HG03066 (cell line): ENCODE measurements at regions not wholly inside any gene's neighbourhood (a gene's known extent, or its start where the extent isn't known, plus 50 kb on each side); places are given as distances from the start of the nearest gene placed in this dataset.
"Not testable (repeated sequence)": the region's sequence is repeated elsewhere in the genome, so short reads cannot be mapped to it uniquely, and the experiment has no call there.

Source experiments
- ATAC-seq: cut with Tn5 transposase; IDR thresholded peaks from one replicate; pipeline ENCODE4 v1.9.1; 2021; ENCODE audit warnings: low read depth; ENCODE audit not compliant: unreplicated experiment

DNA sequence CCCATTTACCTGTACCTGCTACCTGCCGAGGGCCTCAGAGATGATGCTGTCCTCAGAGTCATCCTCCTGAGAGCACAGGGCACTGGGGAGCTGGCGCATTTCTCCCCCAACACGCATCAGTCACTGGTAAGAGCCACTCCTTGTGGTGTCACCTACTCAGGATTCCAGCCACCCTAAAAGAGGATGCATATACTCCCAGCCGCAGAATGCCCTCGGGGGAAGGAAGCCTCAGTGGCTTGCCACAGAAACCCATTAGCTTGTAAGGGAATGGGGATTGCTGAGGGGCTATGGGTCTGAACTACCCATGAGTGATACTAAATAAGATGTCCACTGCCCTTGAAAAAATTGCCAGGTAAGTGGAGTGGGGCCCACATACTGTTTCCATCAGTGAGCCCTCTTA, 279.2 kb downstream of the WDR11 start:
- no peak for ATAC-seq

DNA sequence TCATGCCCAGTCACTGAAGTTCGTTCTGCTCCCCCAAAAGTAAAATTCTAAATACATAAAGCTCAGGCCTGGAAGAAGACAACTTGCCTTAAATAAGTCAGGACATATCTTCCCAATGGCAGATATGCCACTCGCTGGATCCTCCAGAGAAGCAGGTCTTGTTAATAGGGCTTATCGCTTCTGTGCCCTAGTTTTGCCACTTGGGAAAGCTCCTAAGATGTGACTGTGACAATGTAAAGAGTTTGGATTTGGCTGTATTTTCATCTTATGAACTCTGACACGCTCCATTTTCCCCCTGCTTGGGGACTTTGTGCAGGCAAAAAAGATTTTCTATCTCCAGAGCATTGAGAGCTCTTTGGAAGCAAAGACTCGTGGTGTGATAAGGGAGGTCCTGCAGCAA, 279.9 kb downstream of the WDR11 start:
- ATAC-seq, result no peak

DNA sequence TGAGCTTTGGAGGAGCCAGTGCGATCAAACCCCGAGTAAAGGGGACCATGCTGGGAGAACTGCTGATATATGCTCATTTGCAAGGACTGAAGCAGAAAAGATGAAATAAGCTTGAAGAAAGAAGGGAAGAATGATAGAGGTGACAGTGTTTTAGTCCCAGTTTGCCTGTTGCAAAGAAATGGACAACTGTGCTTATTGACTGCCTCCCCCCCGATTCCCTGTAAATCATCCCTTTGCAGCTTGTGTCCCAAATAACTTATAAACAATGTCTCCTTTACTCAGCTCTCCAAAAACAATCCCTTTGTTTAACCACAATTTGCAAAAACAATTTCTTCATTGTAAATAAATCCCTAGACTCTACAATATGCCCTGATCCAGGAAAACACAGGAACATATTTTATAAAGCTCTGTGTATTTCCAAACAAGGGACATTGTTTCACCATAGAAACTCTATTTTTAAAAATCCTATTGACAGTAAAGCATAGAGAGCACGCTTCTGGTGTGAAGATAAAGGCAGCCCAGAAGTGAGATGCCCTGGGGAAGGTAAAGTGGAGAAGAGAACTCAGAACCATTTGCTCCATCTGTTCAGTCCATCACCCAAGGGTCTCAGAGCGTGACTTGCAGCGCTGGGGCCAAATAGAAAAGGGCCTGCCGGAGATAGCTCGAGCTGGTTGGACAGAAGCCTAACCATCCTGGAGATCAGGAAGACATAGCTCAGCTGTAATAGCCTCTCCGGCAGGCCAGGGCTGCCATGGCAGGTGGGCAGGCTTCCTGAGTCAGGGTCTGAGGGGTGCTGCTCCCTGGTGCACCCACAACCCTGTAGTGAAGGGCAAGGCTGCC, 280.5 kb downstream of the WDR11 start:
- no peak for ATAC-seq

DNA sequence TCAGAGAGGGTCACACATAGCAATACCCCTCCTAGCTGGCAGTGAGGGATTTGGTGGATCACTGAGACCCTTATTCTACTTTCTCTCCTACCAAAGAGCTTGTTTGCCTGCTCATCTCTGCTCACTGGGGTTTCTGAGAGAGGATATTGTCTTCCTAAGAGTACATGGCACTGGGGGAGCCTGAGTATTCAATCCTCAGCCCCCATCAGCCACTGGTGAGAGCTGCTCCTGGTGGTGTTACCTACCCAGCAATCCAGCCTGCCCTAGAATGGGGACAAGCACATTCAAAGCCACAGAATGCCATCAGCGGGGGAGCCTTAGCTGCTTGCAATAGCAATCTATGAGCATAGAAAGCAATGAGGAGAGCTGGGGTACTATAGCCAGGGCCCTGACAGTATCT, 281.1 kb downstream of the WDR11 start:
- no peak for ATAC-seq

DNA sequence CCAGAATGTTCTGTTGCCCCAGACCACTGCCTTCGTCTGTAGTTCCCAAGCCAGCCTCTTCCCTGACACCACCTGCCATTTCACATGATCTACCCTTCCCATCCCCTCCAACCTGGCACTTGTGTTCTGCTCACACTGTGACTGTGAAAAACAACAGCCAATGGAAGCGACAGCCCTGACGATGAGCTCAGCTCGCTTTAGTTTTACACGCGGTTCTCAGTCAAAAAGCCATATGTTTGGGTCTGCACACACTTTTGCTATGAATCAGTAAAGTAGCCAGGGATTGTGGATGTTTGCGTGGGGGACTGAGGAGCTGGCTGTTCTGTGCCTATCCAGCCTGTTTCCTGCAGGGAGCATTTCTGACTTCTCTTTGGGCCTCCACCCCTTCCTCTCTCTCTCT, 282.7 kb downstream of the WDR11 start:
- ATAC-seq, result no peak

DNA sequence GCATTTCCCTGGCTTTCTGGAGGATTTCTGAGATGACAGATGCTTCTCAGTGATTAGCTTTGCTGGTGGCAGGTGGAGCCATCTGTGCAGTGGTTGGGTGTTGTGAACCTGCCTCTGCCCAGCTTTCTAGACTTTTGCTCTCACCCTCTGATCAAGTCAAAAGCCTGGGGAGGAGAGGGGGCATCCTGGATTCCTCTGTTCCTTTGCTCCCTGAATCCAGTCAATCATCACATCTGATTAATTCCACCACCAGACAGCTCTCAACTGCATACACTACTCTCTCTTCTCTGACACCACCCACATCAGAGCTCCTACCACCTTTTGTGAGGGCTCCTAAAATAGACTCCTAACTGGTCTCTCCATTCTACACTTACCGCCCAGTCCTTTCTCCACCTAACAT, 283.5 kb downstream of the WDR11 start:
- ATAC-seq, result no peak

DNA sequence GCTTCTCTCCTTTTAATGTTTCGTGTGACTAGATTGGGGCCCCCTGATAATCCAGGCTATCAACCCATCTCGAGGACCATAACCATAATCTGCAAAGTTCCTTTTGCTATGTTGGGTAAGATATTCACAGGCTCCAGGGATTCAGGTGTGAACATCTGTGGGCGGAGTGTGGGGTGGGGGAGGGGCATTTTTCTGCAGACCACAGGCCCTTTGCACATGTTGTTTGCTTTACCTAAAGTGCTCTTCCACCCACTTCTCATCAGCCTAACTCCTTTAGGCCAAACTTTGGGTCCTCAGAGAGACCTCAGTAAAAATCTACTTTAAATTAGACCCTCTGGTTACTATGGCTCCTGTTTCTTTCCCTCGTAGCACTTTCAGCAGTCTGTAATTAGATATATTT, 284.4 kb downstream of the WDR11 start:
- ATAC-seq, result no peak

DNA sequence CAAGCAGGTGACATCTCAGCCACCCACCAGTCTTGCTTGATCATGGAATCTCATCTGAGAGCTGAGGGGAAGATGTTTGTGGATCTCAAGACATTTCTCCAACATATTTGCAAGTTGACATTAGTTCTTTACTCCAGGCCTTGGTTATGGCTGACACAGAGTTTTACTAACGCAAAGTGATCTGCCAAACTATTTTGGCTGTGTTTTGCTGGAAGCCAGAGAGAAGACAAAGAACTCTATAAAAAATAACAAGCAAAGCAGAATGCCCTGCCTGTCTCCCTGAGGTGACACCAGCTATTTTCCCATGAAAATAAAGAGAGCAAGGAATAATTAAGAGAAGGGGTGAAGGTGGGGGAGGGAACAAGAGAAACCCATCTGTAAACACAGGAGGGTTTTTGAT, 286.4 kb downstream of the WDR11 start:
- no peak for ATAC-seq

GRCh38 chr10:121138112-121138860, 287.1 kb downstream of the WDR11 start:
- no peak for ATAC-seq

DNA sequence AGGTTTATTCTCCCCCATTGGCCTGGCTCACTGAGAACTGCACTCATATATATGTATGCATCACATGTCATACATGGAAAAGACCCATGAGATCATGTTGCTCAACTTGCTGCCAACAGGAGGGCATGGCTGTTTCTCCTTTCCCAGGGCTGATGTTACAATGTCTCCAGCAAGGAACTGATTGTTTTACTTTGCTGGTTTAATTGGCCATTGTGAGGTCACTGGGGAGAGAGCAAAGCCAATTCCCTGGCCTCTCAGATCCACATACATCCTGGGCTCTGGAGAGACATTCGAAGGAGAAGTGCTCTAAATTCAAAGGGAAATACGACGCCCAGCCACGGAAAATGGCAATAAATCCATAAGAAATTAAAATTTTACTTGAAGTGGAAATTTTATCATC, 287.8 kb downstream of the WDR11 start:
- ATAC-seq, result no peak

DNA sequence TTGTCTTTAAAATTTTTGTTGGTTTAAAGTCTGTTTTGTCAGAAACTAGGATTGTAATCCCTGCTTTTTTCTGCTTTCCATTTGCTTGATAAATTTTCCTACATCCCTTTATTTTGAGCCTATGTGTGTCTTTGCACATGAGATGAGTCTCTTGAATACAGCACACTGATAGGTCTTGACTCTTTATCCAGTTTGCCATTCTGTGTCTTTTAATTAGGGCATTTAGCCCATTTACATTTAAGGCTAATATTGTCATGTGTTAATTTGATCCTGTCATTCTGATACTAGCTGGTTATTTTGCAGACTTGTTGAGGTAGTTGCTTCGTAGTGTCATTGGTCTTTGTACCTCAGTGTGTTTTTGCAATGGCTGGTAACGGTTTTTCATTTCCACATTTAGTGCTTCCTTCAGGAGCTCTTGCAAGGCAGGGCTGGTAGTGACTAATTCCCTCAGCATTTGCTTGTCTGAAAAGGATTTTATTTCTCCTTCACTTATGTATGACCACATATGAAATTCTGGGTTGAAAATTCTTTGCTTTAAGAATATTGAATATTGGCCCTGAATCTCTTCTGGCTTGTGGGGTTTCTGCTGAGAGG, 294.7 kb downstream of the WDR11 start:
- ATAC-seq, result not testable (repeated sequence)

DNA sequence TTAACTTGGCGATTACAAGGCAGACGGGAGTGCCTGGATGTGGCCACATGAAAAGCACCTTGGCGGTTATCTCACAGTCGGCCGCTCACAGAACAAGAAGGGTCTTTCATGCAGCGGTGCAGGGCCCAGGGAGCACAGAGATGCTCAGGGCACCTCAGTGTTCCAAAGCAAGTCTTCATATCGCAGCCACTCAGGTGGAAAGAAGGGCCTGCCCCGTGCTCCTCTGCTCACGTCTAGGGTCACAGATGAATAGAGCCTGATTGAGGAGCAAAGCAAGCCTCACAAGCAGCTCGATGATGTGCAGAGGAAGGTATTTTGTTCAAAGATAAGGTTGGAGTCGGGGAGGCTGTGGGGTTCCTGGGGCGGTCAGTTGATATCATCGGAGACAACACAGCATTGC, 297.8 kb downstream of the WDR11 start:
- no peak for ATAC-seq

DNA sequence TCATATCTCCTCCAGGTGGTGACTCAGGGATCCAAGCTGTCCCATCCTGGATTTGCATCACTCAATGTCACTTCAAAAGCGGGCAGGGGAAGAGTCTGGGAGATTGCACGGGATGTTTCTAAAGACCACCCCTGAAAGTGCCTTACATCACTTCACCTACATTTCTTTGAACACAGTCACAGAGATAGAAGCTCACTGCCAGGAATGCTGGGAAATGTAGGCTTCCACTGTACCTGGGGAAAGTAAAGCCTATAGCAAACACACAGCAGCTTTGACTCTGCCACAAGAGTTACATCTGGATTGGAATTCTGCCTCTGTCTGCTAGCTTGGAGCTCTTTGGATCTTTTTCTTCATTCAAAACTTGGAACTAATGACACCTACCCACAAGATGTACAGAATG, 300.9 kb downstream of the WDR11 start:
- ATAC-seq, result no peak

GRCh38 chr10:121152935-121153334, 301.8 kb downstream of the WDR11 start:
- no peak for ATAC-seq

- ATAC-seq, result no peak
Measured at GRCh38 chr10:121154310-121154709, 303.1 kb downstream of the WDR11 start.

- no peak for ATAC-seq
Measured at GRCh38 chr10:121154846-121155245, 303.7 kb downstream of the WDR11 start.

DNA sequence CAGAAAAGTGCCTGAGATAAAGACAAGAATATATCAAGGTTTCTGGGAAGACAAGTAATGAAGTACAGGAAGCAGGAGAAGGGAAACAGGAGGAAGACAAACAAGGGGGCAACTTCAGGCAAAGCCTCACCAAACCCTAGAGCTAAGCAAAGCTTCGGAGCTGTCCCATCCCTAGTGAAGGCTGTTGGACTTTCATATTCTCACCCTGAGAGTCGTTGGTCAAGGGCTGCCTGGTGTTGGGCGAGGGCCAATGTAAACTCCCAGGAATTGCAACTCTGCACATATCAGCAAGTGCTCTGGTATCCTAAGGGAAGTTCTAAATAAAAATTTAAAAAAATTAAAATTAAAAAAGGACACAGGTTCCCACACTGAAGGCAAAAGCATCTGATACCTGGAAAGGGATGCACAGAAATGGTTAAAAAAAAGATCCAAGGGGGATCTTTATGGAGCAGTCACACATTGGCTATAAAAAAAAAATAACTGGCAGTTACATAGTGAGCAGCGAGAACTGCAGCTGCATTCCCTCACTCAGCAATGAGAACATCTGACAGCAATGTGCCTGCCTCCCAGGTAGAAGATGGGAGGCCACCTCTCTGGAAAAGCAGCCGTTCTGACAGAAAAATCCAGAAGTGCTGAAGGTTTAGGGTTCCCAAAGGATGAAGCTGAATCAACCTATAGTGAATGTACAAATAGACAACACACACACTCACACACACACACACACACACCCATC, 304.7 kb downstream of the WDR11 start:
- no peak for ATAC-seq

- no peak for ATAC-seq
Measured at GRCh38 chr10:121157998-121158397, 306.8 kb downstream of the WDR11 start.

GRCh38 chr10:121158988-121159579, 307.9 kb downstream of the WDR11 start:
- ATAC-seq, result no peak

DNA sequence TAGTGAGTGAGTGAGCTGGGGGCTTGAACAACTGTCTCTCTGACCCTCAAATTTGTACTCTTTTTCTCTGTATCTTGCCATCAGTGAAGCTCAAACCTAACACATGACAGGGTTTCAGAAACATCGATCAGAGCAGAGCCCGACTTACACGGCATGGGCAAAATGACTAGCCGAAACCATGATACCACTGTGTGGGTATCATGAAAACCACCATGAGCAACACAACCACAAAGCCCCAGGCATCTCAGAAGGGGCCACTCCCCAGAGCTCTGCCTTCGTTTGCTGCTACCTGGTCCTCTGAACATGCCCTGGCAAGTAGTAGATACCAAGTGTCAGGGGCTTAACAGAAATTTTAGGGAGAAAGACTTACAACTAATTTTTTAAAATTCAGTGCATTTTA, 308.5 kb downstream of the WDR11 start:
- no peak for ATAC-seq

DNA sequence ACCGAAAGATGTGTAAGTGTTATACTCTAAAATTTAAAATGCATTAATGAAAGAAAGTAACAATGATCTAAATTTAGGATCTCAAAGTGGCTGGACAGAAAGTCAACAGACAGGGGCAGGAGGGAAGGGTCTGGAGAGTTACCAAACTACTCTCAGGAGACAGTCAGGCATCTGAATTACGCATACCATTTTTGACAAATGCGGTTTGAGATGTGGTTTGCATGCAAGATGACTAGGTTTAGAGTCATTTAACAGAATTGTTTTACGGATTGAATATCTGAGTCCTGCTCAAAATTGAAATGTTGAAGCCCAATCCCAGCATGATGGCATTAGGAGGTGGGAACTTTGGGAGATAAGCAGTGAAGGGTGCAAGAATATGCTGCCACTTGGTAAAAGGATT, 314.1 kb downstream of the WDR11 start:
- no peak for ATAC-seq
